ENCODE measurements at regions not wholly inside any gene's neighbourhood (a gene's known extent, or its start where the extent isn't known, plus 50 kb on each side); places are given as distances from the start of the nearest gene placed in this dataset.
A peak's percentile ranks its signal among the peaks of the same experiment; 100 is the strongest.
"Not testable (repeated sequence)": the region's sequence is repeated elsewhere in the genome, so short reads cannot be mapped to it uniquely, and the experiment has no call there.

- Mint-ChIP-seq H3K9me3 (ENCODE audit: low read depth) (peaks cover 4% of the 10 kb centered on the region), H3K27me3 (ENCODE audit: low read depth) (no peaks in the 10 kb centered on the region), H3K36me3 (ENCODE audit: low read depth) (no peaks in the 10 kb centered on the region), H3K27ac (ENCODE audit: unreplicated experiment) (no peak overlapping the region), H3K4me1 (ENCODE audit: low read depth) (peaks cover 11% of the 10 kb centered on the region), H3K4me3 (ENCODE audit: unreplicated experiment) (no peak overlapping the region)
- no peak for DNase-seq (ENCODE audit: low spot score)
- TF ChIP-seq, protein P1, sequence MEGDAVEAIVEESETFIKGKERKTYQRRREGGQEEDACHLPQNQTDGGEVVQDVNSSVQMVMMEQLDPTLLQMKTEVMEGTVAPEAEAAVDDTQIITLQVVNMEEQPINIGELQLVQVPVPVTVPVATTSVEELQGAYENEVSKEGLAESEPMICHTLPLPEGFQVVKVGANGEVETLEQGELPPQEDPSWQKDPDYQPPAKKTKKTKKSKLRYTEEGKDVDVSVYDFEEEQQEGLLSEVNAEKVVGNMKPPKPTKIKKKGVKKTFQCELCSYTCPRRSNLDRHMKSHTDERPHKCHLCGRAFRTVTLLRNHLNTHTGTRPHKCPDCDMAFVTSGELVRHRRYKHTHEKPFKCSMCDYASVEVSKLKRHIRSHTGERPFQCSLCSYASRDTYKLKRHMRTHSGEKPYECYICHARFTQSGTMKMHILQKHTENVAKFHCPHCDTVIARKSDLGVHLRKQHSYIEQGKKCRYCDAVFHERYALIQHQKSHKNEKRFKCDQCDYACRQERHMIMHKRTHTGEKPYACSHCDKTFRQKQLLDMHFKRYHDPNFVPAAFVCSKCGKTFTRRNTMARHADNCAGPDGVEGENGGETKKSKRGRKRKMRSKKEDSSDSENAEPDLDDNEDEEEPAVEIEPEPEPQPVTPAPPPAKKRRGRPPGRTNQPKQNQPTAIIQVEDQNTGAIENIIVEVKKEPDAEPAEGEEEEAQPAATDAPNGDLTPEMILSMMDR (IDR thresholded peaks at IDR 0.05): no peak
Measured at GRCh38 chr3:23723930-23724329, 81.8 kb upstream of the UBE2E1 start.

GRCh38 chr3:23726811-23727548 lies 78.8 kb upstream of the UBE2E1 start:
- H3K27me3 Mint-ChIP-seq (ENCODE audit: low read depth): no peaks in the 10 kb centered on the region
- H3K36me3 Mint-ChIP-seq (ENCODE audit: low read depth): no peaks in the 10 kb centered on the region
- peaks cover 4% of the 10 kb centered on the region for H3K9me3 Mint-ChIP-seq (ENCODE audit: low read depth)
- DNase-seq (ENCODE audit: low spot score): no peak
- peaks cover 24% of the 10 kb centered on the region for H3K4me1 Mint-ChIP-seq (ENCODE audit: low read depth)
- TF ChIP-seq, protein P1 (IDR thresholded peaks at IDR 0.05): no peak
- no peak overlapping the region for H3K27ac Mint-ChIP-seq (ENCODE audit: unreplicated experiment)
- H3K4me3 Mint-ChIP-seq (ENCODE audit: unreplicated experiment): no peak overlapping the region

- TF ChIP-seq, protein P1 (IDR thresholded peaks at IDR 0.05): no peak
- Mint-ChIP-seq H3K27ac (ENCODE audit: unreplicated experiment) (peak overlapping the region; percentile 54), H3K9me3 (ENCODE audit: low read depth) (peaks cover 4% of the 10 kb centered on the region), H3K4me3 (ENCODE audit: unreplicated experiment) (no peak overlapping the region), H3K4me1 (ENCODE audit: low read depth) (peaks cover 24% of the 10 kb centered on the region), H3K36me3 (ENCODE audit: low read depth) (no peaks in the 10 kb centered on the region), H3K27me3 (ENCODE audit: low read depth) (no peaks in the 10 kb centered on the region)
- no peak for DNase-seq (ENCODE audit: low spot score)
Measured at GRCh38 chr3:23728601-23729117, 77.1 kb upstream of the UBE2E1 start.

GRCh38 chr3:23729362-23729761 lies 76.4 kb upstream of the UBE2E1 start:
- H3K36me3 Mint-ChIP-seq (ENCODE audit: low read depth); DNase-seq (ENCODE audit: low spot score); H3K4me3 Mint-ChIP-seq (ENCODE audit: unreplicated experiment): not testable (repeated sequence)

DNA sequence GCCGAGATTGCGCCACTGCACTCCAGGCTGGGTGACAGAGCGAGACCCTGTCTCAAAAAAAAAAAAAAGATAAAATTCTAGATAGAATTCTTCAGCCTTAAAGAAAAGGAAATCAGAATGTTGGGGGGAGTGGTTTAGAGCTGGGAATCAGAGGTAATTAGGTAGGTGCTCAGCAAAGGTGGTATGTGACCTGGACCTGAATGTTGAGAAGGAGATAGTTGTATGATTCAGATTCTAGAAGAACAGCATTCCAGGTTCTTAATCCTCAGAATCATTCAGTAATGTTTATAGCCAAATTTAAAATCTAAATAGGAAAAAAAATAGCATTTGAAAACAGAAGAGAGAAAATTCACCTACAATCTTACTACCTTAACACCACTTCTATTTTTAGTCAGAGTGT lies 71.3 kb upstream of the UBE2E1 start:
- no peak overlapping the region for H3K27ac Mint-ChIP-seq (ENCODE audit: unreplicated experiment)
- H3K36me3 Mint-ChIP-seq (ENCODE audit: low read depth): no peaks in the 10 kb centered on the region
- no peak for DNase-seq (ENCODE audit: low spot score)
- TF ChIP-seq, protein P1 (IDR thresholded peaks at IDR 0.05): no peak
- no peaks in the 10 kb centered on the region for H3K9me3 Mint-ChIP-seq (ENCODE audit: low read depth)
- H3K27me3 Mint-ChIP-seq (ENCODE audit: low read depth): no peaks in the 10 kb centered on the region
- peaks cover 44% of the 10 kb centered on the region for H3K4me1 Mint-ChIP-seq (ENCODE audit: low read depth)
- H3K4me3 Mint-ChIP-seq (ENCODE audit: unreplicated experiment): no peak overlapping the region

More at GRCh38 chr3:23729362-23729761, 76.4 kb upstream of the UBE2E1 start:
- peaks cover 24% of the 10 kb centered on the region for H3K4me1 Mint-ChIP-seq (ENCODE audit: low read depth)
- H3K9me3 Mint-ChIP-seq (ENCODE audit: low read depth); H3K27me3 Mint-ChIP-seq (ENCODE audit: low read depth); H3K27ac Mint-ChIP-seq (ENCODE audit: unreplicated experiment): not testable (repeated sequence)

- Mint-ChIP-seq H3K27ac (ENCODE audit: unreplicated experiment) (peak overlapping the region; percentile 87), H3K36me3 (ENCODE audit: low read depth) (no peaks in the 10 kb centered on the region), H3K4me3 (ENCODE audit: unreplicated experiment) (no peak overlapping the region), H3K4me1 (ENCODE audit: low read depth) (peaks cover 47% of the 10 kb centered on the region), H3K9me3 (ENCODE audit: low read depth) (no peaks in the 10 kb centered on the region), H3K27me3 (ENCODE audit: low read depth) (no peaks in the 10 kb centered on the region)
- TF ChIP-seq, protein P1 (IDR thresholded peaks at IDR 0.05): no peak
- no peak for DNase-seq (ENCODE audit: low spot score)
Measured at GRCh38 chr3:23735062-23735461, 70.7 kb upstream of the UBE2E1 start.

Data from chondrocyte (in vitro differentiated cells).